NCI-H1694 (cell line): ENCODE measurements at regions not wholly inside any gene's neighbourhood (a gene's known extent, or its start where the extent isn't known, plus 50 kb on each side); places are given as distances from the start of the nearest gene placed in this dataset.

Experiments used
- DNase-seq: peaks from one replicate; lab custom pipeline; 2025; lab: John Stamatoyannopoulos, UW

DNA sequence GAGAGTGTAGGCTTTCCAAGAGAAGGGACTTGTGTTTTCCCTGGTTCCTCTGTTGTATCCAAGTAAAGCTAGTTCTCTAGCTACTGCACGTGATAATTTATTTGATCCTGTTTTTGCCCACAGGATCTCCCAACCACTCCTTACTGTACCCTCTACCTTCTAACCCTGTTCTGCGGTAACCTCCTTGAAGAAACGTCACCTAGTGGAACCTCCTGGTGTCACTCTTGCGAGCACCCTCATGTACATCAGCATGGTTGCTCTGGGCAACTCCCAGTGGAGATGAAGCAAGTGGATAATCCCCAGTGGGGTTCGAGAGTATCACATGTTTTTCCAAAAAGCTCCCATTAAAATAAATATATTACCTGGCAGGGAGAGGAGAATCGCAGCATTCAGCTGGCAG is 108.9 kb upstream of the CLMP start:
- no peak for DNase-seq

DNA sequence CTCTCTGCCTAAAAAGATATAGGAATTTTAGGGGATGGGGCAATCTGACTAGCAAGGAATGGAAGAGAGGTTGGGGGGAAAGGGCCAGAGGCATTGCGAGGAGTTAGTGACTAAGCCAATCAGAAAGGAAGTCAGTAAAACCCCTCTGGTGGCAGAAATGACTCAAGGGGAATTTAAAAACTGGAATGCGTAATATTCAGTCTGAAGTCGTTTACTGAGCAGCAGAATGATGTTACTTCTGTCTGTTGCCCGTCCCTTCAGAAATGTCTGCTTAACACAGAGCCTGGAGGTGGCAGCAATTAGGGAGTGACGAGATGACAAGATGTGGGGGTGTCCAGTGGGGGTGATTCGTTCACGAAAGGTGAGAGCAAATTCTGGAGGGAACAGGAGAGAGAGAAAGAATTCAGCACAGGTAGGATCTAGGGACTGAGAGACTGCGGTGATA is 107.7 kb upstream of the CLMP start:
- DNase-seq, result no peak

DNA sequence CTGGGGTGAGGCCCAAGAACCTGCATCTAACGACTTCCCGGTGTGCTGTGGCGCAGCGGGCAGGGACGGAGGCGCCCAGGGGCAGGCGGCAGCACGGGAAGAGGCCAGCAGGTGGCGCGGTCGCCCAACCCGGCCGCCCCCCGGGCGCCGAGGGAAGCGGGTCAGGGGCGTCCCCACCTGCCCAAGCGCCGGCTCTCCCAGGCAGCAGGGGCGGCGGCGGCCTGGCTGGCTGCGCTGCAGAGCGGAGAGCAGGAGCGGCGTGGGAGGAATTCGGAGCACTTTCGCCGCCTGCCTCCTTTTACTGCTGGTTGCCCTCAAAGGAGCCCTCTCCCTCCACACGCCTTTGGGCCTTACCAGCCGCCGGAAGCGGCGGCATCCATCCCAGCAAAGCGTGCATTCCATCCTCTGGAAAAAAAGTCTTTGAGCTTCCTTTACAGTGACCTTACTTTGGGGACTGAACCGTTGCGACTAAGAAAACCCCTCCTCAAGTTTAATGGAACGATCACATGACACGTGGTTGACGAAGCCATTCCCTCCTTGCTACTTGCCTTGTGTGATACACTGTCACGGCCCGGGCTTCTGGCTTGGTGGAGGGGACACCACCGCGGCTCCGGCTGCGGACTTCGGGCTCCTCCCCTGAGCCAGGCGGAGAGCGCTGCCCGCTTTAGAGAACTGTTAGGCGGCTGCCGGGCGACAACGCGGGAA is 106.8 kb upstream of the CLMP start:
- peak; percentile 20 for DNase-seq

DNA sequence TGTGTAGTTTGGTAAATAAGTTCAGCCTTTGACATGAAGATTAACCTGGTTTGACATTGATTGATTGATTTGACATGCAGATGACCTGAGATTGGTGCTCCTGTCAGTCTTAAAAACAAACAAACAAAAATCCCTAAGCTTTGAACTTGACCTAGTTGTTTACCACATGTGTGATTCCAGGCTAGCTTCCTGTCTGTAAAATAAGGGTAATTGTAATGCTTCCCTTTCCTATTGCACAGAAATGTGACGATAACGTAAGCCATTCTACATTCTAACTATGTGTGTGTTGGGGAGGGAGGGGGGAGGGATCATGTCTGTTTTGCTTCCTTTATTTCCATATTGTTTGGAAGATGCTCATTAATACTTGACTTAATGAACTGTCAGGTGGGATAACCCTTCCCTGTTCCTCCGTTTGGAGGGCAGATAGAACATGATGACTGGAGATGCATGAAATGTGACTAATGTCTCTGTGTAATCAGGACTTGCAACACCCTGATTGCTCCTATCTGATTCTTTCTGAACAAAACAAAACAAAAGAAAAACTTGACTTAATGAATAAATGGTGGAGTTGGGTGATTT is 106.1 kb upstream of the CLMP start:
- no peak for DNase-seq

DNA sequence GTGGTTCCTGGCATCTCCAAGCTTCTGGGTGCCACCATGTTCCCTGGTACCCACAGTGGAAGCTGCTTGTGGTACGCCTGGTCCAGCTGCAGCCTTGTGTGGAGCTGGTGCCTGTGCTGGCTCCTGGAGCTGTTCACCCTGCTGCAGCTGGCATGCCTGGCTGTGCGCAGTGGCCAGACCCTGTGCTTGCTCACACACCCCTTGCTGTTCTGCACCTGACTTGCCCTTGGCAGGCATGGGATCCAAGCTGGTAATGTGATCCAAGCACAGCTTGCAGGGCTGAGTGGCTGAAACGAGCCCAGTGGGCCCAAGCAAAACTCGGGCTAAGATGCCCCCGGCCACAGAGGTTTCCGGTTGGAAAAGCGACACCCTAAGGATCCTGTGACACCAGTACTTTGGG is 104.7 kb upstream of the CLMP start:
- no peak for DNase-seq

DNA sequence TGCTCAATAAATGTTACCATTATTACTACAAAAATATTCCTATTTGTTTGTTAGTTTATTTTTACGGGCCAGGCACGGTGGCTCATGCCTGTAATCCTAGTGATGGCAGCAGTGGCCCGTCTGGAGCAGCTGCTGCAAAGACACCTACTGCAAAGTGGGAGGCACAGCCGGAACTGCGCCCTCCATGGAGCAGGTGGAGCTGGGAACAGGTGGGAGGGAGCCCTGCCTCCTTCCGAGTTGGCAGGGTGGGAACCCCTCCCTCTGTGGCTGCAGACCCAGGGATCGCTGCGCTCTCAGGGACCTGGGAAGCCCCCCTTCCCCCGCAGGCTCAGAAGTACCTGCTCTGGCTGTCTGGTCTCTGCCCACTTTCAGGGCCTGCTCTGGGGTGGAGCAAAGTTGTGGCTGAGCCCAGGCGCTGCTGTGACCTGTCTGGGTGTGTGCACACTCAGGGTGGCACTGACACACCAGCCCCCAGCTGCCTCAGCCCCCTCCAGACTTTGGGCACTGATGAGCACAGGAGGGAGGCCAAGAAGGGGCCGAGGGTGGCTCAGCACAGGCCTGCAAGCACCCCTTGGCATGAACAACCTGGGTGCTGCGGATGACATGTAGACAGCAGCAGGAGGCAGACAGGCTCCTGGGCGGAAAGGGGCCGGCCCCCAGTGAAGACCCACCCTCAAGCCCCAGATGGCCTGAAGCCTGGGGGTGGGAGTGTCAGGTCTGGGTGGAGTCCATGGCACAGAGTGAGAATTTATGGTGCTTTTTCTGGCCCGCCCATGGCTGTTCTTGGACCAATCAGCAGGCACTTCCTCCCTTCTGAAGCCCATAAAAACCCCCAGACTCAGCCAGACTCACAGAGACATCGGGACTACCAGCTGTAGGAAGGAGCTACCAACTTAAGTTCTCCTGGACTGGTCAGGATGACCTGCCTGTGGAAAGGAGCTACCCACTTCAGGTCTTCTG is 103.7 kb upstream of the CLMP start:
- no peak for DNase-seq

DNA sequence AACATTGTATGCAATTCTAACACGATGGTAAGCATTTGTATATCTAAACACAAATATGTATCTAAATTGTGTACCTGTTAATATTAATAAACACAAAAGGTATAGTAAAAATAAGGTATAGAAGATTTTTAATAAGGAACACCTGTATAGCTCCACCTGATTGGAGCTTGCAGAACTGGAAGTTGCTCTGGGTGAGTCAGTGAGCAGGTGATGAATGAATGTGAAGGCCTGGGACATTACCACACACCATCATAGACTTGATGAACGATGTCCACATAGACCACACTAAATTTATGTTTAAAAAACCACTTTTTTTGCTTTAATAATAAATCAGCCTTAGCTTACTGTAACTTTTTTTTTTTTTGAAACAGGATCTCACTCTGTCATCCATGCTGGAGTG is 97.6 kb upstream of the CLMP start:
- DNase-seq, result no peak

DNA sequence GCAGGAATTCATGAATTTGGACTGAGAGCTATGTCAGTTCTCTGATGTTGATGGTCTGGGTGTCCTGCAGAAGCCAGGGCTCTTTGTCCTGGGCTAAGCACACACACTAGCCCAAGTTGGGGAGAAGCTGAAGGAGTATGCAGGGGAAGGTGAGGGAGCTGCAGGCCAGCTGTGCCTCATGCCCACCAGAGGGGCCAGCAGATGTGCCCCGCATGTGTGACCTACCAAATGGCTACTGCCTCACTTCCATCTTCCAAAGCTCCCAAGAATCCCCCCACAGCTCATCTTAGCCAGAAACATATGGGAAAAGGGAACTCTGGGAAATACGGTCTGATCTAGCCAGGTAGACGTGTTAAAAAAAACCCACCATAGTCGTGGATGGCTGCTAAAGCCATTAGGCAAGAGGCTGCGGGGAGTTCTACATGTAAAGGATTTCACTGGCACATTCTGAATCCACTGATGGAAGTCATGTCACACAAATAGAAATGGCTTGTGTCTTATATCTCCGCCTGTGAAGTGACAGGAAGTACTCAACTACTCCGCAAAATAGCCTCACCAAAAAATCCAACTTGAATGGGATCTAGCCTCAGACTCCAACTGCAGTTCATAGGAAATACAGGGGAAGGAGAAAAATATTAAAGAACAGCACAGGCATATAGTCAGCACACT is 96.3 kb upstream of the CLMP start:
- DNase-seq, result no peak

DNA sequence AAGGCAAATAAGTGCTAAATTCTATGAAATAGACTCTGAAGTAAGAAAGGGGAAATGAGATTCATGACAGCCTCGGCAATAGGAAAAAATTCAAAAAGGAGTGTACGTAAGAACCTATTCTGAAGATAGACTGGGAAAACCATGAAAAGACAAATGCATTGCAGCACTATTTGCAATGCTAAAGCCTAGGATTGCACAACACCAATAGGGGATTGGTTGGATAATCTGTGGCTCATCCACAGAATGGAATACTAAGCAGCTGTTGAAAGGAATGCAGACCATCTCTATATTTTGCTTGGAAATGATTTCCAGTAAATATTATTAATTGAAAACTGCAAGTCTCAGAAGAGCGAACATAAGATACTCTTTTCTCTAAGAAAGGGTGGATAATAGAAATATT is 91.7 kb upstream of the CLMP start:
- DNase-seq, result no peak

DNA sequence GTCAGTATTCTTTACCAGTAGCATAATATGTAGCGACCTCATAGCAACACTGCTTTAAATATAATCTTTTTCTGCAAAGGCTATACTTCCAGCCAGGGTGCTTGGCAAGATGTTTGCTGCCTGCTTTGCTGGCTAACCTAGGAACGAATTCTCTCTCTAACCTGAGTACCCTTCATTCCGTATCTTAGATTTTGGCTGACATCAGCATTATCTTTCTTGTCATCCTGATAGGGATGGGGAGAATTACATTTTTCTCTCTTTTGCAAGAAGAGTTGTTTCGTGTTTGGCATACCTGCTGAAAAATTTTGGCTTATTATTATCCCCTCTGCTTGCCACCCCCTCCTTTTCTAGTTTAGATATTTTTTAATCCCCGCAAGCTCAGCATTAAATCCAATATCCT is 91.2 kb upstream of the CLMP start:
- no peak for DNase-seq

DNA sequence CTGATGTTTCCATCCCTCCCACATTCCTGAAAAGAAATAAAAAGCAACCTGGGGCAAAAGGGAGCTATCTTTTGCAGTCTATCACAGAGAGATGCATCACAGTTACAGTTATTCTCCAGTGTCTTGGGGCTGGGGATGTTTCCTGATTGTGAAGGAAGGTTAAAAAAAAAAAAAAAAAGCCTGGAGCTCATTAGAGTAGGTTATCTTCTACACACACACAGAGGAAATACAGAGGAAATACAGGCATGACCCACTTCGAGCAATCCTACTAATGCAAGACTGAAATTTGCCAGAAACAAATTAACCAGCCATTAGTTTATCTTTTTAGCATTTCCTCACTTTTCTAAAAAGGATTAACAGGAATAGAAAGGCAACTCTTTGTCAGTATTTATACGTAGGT is 89.4 kb upstream of the CLMP start:
- no peak for DNase-seq

DNA sequence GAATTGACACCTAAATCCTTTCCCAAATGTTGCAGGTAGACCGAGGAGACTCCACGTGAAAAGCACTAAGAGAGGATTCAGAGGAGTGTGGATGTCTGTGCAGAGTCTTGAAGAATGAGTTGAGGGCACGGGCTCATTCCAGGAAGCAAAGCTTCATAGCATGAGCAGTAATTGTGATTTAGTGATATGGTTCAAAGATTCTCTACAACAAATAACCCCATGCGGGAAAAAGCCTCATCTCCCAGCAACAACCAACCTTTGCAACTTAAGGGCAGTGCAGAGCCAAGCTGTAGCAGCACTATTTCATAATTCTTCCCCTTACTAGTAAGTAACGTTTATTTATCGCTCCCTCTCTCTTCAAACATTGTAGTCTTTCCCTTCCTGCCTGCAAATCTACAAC is 87.5 kb upstream of the CLMP start:
- no peak for DNase-seq

DNA sequence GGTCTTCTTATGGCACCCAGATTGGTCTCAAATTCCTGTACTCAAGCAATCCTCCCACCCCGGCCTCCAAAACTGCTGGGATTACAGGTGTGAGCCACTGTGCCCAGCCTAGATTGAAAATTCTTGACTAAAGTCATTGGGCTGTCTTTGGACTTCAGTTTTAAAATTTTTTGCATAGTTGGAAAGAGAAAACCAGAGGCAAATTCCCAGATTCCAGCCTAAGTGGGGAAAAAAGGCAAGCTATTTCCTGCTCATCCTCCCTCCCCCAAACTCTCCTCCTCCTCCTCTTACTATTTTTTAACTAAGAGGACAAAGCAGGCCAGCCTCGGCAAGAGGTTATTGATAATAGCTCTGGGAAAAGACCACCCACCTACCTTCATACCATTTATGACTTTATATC is 78.6 kb upstream of the CLMP start:
- no peak for DNase-seq

DNA sequence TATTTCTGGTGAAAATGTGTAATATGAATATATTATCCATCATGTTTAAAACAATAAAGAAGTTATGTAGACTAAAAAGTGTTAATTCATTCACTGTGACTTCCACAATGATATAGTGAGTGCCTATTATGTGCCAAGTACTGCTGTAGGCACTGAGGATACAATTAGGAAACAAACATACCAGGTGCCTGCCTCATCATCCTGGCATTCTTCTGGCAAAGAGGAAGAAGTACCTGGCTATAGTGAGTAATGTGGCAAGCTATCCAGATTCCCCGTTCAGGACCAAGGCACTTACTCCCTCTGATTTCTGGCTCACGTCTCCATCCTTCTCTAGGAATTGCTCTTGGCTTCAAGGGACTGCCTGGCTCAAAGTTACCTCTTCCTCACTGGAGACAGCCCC is 77.5 kb upstream of the CLMP start:
- no peak for DNase-seq

DNA sequence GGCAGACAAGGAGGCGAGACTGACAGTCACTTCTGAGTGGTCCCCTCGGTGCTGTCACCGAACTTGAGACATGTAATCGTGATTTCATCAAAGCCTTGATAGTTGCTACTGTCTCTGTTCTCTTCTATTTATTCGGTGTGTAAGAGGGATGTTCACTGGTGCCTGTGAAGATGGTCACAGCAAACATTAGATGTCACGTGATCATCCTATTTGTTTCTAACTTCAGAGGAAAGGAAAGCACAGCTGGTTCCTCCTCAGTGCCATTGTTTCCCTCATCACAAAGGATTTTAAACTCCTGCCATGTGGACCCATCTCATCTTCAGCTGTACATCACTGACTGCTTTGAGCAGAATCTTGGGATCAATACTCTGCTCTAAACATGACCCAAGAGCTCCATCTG is 73.1 kb upstream of the CLMP start:
- DNase-seq, result no peak

DNA sequence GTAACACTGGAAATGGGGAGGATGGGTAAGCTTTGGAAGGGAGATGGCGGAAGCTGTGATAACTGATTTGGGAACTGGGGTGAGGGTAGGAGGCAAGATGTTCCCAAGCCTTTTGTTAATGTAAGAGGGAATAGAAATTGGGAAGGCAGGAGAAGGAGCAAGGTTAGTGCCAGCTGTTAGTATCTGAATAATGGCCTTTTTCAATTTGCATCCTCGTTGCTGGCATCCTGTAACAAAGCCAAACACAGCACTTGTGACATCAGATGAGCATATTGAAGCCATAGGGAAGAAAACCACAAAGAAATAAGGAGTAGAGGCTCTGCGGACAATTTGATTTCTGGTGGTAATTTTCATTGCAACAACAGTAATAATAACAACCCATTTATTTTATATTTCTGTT is 70.9 kb upstream of the CLMP start:
- DNase-seq, result no peak

DNA sequence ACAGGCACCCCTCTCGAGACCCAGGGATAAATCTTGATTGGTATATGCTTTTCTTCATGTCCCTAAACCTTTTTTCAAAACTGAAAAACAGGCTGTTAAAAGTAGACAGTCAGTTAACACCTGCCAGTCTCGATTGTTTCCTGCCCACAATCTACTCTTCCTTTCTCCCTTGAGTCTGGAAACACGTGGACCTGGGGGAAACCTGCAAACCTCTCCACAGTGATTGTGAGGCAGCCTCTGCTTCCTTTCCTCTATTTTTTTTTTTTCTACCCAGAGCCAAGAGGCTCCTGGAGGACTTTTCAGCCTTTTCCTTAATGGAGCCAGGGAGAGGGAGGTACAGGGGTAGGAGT is 69.4 kb upstream of the CLMP start:
- no peak for DNase-seq

DNA sequence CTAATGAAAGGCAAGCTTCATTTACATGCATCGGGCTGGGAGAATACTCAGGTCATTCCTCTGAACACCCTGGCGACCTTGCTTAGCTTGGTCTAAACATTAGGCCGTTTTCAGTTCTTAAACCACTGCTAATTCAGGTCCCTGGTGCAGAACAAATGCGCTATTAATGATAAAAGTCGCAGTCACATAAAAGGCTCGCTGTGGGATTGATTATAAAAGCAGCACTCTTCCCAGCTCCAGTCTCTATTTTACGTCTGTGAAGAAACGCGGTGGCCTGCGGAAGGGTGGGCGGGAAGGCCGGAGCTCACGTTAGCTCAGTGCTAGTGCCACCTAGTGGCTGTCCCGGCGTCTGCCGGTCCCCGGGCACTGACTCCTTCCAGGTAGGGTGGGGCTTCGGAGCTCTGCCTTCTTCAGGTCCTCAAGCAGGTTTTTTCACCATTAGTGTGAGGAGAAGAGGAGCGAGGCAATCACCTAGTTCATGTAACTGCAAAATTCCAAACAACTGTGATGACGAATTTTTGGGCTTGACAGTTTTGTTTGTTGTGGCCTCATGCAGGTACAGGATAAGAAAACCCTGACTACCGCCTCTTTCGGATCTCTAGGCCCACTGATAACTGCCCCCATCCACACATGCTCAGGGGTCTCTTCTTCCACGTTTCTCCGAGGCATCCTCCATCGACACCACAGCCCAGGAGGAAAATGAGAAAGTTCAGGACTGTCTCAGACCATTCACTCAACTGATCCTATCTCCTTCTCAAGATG is 66.5 kb upstream of the CLMP start:
- peak; percentile 43 for DNase-seq

DNA sequence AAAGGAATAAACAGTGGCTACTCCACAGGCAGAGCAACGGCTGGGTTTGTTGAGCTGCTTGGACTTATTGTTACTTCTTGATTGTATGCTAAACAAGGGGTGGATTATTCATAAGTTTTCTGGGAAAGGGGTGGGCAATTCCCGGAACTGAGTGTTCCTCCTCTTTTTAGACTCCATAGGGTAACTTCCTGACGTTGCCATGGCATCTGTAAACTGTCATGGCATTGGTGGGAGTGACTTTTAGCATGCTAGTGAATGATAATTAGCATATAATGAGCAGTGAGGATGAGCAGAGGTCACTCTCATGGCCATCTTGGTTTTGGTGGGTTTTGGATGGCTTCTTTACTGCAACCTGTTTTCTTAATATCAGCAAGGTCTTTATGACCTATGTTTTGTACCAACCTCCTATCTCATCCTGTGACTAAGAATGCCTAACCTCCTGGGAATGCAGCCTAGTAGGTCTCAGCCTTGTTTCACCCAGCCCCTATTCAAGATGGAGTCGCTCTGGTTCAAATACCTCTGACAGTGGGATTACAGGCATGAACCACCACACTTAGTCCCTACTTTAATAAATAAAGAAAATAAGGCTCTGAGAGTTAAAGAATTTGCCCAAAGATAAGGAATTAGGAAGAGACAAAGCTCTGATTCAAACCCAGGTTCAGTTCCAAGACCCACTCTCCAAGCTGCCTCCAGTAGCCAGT is 65.6 kb upstream of the CLMP start:
- no peak for DNase-seq

DNA sequence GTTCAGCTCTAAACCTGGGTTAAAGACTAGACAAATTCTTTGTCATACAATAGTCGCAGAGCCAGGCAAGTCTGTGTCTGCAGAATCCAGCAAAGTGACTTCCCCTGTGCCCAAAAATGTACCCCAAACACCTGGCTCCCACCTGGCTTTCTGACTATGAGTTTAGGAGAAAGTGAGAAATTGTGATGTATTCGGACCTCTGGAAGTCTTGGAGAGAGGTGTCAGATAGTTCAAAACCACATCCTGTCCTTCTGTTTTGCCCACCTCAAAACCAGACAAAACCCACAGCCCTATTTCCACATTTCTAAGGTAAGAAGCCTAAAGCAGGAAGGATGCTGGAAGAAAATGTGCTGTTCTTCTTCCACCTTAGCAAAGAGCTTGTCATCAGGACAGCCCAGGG is 63.8 kb upstream of the CLMP start:
- no peak for DNase-seq

DNA sequence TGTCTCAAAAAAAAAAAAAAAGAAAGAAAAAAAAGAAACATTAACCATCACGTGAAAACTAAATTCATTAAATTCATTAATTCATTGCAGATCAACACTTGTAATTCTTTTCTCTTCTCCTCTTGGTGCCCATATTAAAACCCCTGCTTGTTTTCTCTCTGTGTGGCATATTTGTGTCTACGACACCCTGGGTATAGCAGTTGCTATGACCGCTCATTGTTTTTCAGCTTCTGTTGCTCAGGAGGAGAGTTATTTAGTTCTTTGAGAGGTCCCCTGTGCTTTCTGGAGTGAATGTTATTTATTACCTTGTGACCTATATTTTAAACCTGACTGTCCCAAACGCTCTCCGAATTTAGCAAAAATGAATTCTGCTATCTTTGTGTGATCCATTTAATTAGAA is 62.3 kb upstream of the CLMP start:
- DNase-seq, result no peak
